Liver (tissue), 8 donors: ENCODE measurements at regions not wholly inside any gene's neighbourhood (a gene's known extent, or its start where the extent isn't known, plus 50 kb on each side); places are given as distances from the start of the nearest gene placed in this dataset.

Experiments
- DNase-seq: peaks from one replicate; pipeline ENCODE4 v3.0.0-alpha.2; 2017; ENCODE audit warnings: low spot score
- H3K27ac ChIP-seq, 2 donors: one replicate each; pipeline ENCODE4 v1.7.0; 2013; ENCODE audit warnings: inconsistent platforms in 2 of 2, low read length in 2 of 2, control low read depth in 1 of 2, low read depth in 1 of 2, mild to moderate bottlenecking in 1 of 2
- H3K27me3 ChIP-seq, 4 donors: one replicate each; pipeline versions ENCODE4 v1.6.1 to v1.7.0; 2013; ENCODE audit warnings: low read length in 3 of 4, inconsistent platforms in 1 of 4, mild to moderate bottlenecking in 1 of 4, moderate library complexity in 1 of 4; ENCODE audit not compliant: control insufficient read depth in 4 of 4, insufficient read depth in 4 of 4
- H3K36me3 ChIP-seq, 4 donors: one replicate each; pipeline versions ENCODE4 v1.6.1 to v1.7.0; 2013; ENCODE audit warnings: low read length in 3 of 4, mild to moderate bottlenecking in 3 of 4, low read depth in 1 of 4, moderate library complexity in 1 of 4; ENCODE audit not compliant: control insufficient read depth in 4 of 4, insufficient read depth in 3 of 4
- H3K4me1 ChIP-seq, 4 donors: one replicate each; pipeline versions ENCODE4 v1.6.1 to v1.7.0; 2013; ENCODE audit warnings: low read length in 3 of 4, mild to moderate bottlenecking in 3 of 4, moderate library complexity in 1 of 4; ENCODE audit not compliant: control insufficient read depth in 4 of 4, insufficient read depth in 4 of 4
- H3K4me3 ChIP-seq, 3 donors: one replicate each; pipeline versions ENCODE4 v1.6.1 to v1.7.0; 2013; ENCODE audit warnings: low read length in 3 of 3, control low read depth in 1 of 3, low read depth in 1 of 3, mild to moderate bottlenecking in 1 of 3
- H3K9ac ChIP-seq, 2 donors: one replicate each; pipeline ENCODE4 v1.7.0; 2013; ENCODE audit warnings: low read length in 2 of 2, mild to moderate bottlenecking in 2 of 2, moderate library complexity in 2 of 2, control low read depth in 1 of 2, low read depth in 1 of 2
- H3K9me3 ChIP-seq, 4 donors: one replicate each; pipeline versions ENCODE4 v1.6.1 to v1.7.0; 2013; ENCODE audit warnings: low read length in 3 of 4; ENCODE audit not compliant: control insufficient read depth in 4 of 4
- FOXA1 ChIP-seq: IDR thresholded peaks from 2 replicates; pipeline ENCODE4 v1.6.1; 2016; ENCODE audit warnings: antibody characterized with exemption
- FOXA2 ChIP-seq: IDR thresholded peaks from 2 replicates; pipeline ENCODE4 v1.6.1; 2016; ENCODE audit warnings: antibody characterized with exemption
- HNF4A ChIP-seq, 2 donors: conservative IDR thresholded peaks; 2 replicates each; pipeline ENCODE4 v1.6.1; 2016; ENCODE audit warnings: antibody characterized with exemption in 2 of 2, mild to moderate bottlenecking in 2 of 2
- JUND ChIP-seq, 2 donors: IDR thresholded peaks; 2 replicates each; pipeline ENCODE4 v1.6.1; 2016; ENCODE audit warnings: antibody characterized with exemption in 2 of 2
- RXRA ChIP-seq, 2 donors: IDR thresholded peaks; 2 replicates each; pipeline ENCODE4 v1.6.1; 2017 to 2018; ENCODE audit warnings: antibody characterized with exemption in 2 of 2, mild to moderate bottlenecking in 1 of 2
- SP1 ChIP-seq: IDR thresholded peaks from 2 replicates; pipeline ENCODE4 v1.6.1; 2018; ENCODE audit warnings: antibody characterized with exemption, mild to moderate bottlenecking
- TAF1 ChIP-seq: conservative IDR thresholded peaks from 2 replicates; pipeline ENCODE4 v1.6.1; 2016; ENCODE audit warnings: antibody characterized with exemption, mild to moderate bottlenecking
- YY1 ChIP-seq: IDR thresholded peaks from 2 replicates; pipeline ENCODE4 v1.6.1; 2016; ENCODE audit warnings: antibody characterized with exemption, mild to moderate bottlenecking
- WGBS: extraction: QIAGEN DNeasy Blood & Tissue Kit; methylation state at CpG from one replicate; pipeline ENCODE4 v1.1.7; 2013; 5-methylcytosine and 5-hydroxymethylcytosine counted together
- TF ChIP-seq, protein P1 (sequence below): IDR thresholded peaks from 2 replicates; pipeline ENCODE4 v1.6.1; 2016; ENCODE audit warnings: antibody characterized with exemption, mild to moderate bottlenecking
- TF ChIP-seq, protein P2 (sequence below): IDR thresholded peaks from 2 replicates; pipeline ENCODE4 v1.6.1; 2016; ENCODE audit warnings: antibody characterized with exemption
- TF ChIP-seq, protein P3 (sequence below): IDR thresholded peaks from 2 replicates; pipeline ENCODE4 v1.6.1; 2016; ENCODE audit warnings: antibody characterized with exemption
- TF ChIP-seq, protein P4 (sequence below): IDR thresholded peaks from 2 replicates; pipeline ENCODE4 v1.6.1; 2016; ENCODE audit warnings: antibody characterized with exemption
- TF ChIP-seq, protein P5 (sequence below): fragments of 150-350 bp; IDR thresholded peaks from 2 replicates; pipeline ENCODE4 v1.5.1; 2017; ENCODE audit warnings: improper control_type of control experiment, low read depth, low read length; ENCODE audit not compliant: missing input control
- donor health status: healthy.
- donor health status: healthy.
- donor health status: healthy.
- donor health status: healthy.
- donor health status: healthy.

DNA sequence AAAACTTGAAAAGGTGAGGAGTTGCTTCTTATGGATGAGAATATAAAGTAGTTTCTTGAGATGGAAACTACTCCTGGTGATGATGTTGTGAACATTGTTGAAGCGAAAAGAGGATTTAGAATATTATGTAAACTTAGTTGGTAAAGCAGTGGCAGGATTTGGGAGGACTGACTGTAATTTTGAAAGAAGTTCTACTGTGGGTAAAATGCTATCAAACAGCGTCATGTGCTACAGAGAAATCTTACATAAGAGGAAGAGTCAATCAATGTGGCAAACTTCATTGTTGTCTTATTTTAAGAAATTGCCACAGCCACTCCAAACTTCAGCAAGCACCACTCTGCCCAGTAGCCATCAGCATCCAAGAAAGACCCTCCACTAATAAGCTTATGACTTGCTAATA lies 112.9 kb upstream of the ZEB2 start (continued):
- TF ChIP-seq, protein P1, sequence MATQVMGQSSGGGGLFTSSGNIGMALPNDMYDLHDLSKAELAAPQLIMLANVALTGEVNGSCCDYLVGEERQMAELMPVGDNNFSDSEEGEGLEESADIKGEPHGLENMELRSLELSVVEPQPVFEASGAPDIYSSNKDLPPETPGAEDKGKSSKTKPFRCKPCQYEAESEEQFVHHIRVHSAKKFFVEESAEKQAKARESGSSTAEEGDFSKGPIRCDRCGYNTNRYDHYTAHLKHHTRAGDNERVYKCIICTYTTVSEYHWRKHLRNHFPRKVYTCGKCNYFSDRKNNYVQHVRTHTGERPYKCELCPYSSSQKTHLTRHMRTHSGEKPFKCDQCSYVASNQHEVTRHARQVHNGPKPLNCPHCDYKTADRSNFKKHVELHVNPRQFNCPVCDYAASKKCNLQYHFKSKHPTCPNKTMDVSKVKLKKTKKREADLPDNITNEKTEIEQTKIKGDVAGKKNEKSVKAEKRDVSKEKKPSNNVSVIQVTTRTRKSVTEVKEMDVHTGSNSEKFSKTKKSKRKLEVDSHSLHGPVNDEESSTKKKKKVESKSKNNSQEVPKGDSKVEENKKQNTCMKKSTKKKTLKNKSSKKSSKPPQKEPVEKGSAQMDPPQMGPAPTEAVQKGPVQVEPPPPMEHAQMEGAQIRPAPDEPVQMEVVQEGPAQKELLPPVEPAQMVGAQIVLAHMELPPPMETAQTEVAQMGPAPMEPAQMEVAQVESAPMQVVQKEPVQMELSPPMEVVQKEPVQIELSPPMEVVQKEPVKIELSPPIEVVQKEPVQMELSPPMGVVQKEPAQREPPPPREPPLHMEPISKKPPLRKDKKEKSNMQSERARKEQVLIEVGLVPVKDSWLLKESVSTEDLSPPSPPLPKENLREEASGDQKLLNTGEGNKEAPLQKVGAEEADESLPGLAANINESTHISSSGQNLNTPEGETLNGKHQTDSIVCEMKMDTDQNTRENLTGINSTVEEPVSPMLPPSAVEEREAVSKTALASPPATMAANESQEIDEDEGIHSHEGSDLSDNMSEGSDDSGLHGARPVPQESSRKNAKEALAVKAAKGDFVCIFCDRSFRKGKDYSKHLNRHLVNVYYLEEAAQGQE, result no peak
- TF ChIP-seq FOXA1 (no peak), HNF4A (conservative IDR thresholded peaks at IDR 0.05) (no peak), YY1 (no peak), SP1 (no peak)

DNA sequence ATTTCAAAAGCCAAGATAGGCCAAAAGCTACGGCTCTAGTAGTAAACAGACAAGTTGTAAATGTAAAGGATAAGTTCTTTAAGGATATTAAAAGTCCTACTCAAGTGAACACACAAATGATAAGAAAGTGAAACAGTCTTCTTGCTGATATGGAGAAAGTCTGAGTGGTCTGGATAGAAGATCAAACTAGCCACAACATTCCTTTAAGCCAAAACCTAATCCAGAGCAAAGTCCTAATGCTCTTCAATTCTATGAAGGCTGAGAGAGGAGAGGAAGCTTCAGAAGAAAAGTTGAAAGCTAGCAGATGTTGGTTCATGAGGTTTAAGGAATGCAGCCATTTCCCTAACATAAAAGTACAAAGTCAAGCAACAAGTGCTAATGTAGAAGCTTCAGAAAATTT lies 111.7 kb upstream of the ZEB2 start:
- Histone ChIP-seq H3K4me3 (no peak overlapping the region), H3K27ac (no peak overlapping the region), H3K9me3 (no peaks in the 10 kb centered on the region), H3K36me3 (no peaks in the 10 kb centered on the region), H3K9ac (no peak overlapping the region), H3K4me1 (no peaks in the 10 kb centered on the region), H3K27me3 (no peaks in the 10 kb centered on the region)
- no peak for TF ChIP-seq YY1
- no peak for TF ChIP-seq TAF1
- no peak for TF ChIP-seq FOXA1
- TF ChIP-seq, protein P2, sequence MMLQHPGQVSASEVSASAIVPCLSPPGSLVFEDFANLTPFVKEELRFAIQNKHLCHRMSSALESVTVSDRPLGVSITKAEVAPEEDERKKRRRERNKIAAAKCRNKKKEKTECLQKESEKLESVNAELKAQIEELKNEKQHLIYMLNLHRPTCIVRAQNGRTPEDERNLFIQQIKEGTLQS, result no peak
- TF ChIP-seq, protein P3, sequence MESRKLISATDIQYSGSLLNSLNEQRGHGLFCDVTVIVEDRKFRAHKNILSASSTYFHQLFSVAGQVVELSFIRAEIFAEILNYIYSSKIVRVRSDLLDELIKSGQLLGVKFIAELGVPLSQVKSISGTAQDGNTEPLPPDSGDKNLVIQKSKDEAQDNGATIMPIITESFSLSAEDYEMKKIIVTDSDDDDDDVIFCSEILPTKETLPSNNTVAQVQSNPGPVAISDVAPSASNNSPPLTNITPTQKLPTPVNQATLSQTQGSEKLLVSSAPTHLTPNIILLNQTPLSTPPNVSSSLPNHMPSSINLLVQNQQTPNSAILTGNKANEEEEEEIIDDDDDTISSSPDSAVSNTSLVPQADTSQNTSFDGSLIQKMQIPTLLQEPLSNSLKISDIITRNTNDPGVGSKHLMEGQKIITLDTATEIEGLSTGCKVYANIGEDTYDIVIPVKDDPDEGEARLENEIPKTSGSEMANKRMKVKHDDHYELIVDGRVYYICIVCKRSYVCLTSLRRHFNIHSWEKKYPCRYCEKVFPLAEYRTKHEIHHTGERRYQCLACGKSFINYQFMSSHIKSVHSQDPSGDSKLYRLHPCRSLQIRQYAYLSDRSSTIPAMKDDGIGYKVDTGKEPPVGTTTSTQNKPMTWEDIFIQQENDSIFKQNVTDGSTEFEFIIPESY, result no peak
- TF ChIP-seq, protein P4, sequence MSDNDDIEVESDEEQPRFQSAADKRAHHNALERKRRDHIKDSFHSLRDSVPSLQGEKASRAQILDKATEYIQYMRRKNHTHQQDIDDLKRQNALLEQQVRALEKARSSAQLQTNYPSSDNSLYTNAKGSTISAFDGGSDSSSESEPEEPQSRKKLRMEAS, result no peak
- TF ChIP-seq, protein P5, sequence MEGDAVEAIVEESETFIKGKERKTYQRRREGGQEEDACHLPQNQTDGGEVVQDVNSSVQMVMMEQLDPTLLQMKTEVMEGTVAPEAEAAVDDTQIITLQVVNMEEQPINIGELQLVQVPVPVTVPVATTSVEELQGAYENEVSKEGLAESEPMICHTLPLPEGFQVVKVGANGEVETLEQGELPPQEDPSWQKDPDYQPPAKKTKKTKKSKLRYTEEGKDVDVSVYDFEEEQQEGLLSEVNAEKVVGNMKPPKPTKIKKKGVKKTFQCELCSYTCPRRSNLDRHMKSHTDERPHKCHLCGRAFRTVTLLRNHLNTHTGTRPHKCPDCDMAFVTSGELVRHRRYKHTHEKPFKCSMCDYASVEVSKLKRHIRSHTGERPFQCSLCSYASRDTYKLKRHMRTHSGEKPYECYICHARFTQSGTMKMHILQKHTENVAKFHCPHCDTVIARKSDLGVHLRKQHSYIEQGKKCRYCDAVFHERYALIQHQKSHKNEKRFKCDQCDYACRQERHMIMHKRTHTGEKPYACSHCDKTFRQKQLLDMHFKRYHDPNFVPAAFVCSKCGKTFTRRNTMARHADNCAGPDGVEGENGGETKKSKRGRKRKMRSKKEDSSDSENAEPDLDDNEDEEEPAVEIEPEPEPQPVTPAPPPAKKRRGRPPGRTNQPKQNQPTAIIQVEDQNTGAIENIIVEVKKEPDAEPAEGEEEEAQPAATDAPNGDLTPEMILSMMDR, result no peak
- no peak for TF ChIP-seq JUND (IDR thresholded peaks at IDR 0.05)
- no peak for TF ChIP-seq HNF4A (conservative IDR thresholded peaks at IDR 0.05)
- DNase-seq, result no peak
- 65% methylated on average over 1 of the region's 1 CpG for WGBS

DNA sequence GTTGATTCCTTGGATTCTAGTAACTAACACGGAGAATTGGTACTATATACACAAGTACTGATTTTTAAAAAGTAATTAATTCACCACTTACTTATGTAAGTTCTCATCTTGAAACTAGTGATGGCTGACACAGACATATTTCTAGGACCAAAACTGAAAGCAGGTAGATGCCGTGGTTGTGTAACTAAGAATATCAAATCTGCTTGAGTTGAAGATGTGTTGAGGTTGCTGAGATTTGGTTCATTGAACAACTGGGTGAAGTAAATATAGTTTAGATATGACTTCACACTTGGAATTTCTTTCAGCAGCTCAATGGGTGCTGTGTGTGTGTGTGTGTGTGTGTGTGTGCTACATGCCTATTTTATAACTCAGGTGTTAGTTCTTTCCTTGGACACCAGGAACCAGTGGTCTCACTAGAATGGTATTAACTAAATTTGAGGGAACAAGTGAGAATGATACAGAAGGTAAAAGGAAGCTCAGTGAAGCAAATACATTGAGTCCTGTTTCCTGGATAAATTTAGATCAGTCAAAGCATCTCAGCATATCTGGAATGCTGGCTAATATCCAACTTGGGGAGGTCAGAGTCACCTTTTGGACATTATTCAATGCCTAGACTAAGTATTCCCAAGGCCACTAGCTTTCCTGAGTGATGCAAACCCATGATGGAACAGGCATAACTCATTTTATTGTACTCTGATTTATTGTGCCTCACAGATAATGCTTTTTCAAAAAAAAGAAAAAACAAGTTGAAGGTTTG lies 110.7 kb upstream of the ZEB2 start:
- TF ChIP-seq HNF4A (conservative IDR thresholded peaks at IDR 0.05), result no peak
- no peak for TF ChIP-seq TAF1
- TF ChIP-seq FOXA2, result no peak
- TF ChIP-seq YY1, result no peak
- TF ChIP-seq, protein P2, result no peak
- TF ChIP-seq RXRA (IDR thresholded peaks at IDR 0.05), result no peak
- TF ChIP-seq, protein P3, result no peak
- TF ChIP-seq, protein P4, result no peak
- 70% methylated on average over 2 of the region's 2 CpGs for WGBS
- H3K9ac ChIP-seq, result no peak overlapping the region

More for the DNA sequence above, 110.7 kb upstream of the ZEB2 start:
- H3K4me1 ChIP-seq, result no peaks in the 10 kb centered on the region
- H3K4me3 ChIP-seq, result no peak overlapping the region
- H3K36me3 ChIP-seq, result no peaks in the 10 kb centered on the region
- DNase-seq, result no peak
- H3K27me3 ChIP-seq, result no peaks in the 10 kb centered on the region
- H3K9me3 ChIP-seq, result no peaks in the 10 kb centered on the region
- no peak overlapping the region for H3K27ac ChIP-seq
